ENCODE measurements at regions not wholly inside any gene's neighbourhood (a gene's known extent, or its start where the extent isn't known, plus 50 kb on each side); places are given as distances from the start of the nearest gene placed in this dataset.
"Not testable (repeated sequence)": the region's sequence is repeated elsewhere in the genome, so short reads cannot be mapped to it uniquely, and the experiment has no call there.

DNA sequence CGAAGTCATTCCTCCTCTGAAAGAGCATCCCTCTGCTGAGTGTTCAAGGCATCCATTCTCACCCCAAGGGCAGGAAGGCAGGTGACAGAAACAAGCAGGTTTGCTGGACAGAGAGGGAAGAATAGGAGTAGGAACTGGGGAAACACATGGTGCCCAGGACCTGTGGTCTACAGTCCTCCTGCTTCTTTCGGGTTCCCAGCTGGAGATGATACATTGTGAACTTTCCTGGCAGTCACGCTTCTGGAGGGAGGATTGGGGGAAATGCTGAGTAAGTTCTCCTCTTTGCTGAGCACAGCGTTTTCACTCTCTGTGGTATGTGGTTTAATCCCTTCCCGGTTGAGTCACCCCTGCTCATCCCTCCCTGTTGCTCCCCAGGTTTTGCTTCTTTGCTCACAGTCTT, 496.3 kb downstream of the TMEM121 start:
- DNase-seq (ENCODE audit: low read depth in 1 of 2, low spot score in 1 of 2), result not testable (repeated sequence)

DNA sequence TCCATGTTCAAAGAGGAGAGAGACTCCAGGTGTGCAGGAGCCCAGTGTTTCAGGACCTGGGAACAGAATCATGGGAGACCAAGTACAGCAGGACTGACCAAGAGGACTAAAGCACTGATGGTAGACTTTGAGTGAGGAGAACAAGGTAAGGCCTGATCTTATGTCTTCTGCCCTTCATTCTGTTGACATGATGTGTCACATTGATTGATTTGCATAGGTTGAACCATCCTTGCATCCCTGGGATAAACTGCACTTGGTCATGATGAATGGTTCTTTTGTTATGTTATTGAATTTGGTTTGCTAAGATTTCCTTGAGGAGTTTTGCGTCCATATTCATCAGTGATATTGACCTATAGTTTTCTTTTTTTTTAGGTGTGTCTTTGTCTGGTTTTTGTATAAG, 497.0 kb downstream of the TMEM121 start:
- DNase-seq (ENCODE audit: low read depth in 1 of 2, low spot score in 1 of 2), result no peak

DNA sequence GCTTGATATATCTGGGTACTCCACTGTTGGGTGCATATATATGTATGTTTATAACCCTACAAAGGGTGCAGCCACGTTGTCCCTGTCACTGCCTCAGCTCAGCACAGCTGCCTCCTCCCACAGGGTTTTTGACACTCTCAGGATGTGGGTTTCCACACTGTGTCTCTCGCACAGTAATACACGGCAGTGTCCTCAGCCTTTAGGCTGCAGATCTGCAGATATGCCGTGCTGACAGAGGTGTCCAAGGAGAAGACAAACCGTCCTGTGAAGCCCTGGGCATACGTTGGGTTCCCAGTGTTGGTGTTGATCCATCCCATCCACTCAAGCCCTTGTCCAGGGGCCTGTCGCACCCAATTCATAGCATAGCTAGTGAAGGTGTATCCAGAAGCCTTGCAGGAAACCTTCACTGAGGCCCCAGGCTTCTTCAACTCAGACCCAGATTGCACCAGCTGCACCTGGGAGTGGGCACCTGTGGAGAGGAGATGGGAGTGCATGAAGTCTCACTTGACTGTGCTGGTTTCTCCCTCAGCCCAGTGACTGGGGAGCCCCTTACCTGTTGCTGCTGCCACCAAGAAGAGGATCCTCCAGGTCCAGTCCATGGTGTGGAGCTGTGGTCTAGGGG, 498.7 kb downstream of the TMEM121 start:
- no peak for DNase-seq (ENCODE audit: low read depth in 1 of 2, low spot score in 1 of 2)

DNA sequence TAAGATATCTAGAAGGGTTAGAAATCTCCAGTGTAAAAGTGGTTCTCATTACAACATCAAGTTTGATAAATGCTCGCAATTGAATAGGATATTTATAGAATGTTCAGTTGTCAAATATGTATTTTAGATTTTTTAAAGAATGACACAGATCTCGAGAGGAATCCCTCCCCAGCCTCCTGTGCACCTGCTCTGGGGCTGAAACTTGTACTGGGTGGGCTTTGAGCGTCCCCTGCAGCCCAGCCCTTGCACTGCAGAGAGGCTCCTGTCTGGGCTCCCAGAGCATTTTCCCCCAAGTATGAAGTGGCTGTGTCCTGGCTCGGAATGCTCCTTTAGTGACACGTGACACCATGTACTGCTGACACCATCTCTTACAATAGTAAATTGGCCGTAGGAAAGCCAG, 499.6 kb downstream of the TMEM121 start:
- DNase-seq (ENCODE audit: low read depth in 1 of 2, low spot score in 1 of 2), result no peak

DNA sequence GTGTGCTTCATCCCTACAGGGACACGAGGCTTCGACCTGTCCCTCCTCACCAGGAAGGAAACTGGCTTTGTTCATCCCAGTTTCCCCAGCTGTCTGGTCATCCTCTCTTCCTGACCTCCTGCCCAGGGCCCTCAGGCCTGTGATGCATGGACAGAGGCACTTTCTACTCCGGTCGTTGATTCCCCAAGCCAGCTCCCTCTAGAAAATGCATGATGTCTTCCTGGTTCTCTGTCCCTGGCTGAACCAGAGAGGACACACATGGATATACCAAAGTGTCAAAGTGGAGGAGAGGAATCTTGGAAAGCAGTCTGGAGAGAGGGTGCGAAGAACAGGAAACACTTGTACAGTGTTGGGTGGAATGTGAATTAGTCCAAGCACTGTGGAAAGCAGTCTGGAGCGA, 501.4 kb downstream of the TMEM121 start:
- DNase-seq (ENCODE audit: low read depth in 1 of 2, low spot score in 1 of 2), result not testable (repeated sequence)

DNA sequence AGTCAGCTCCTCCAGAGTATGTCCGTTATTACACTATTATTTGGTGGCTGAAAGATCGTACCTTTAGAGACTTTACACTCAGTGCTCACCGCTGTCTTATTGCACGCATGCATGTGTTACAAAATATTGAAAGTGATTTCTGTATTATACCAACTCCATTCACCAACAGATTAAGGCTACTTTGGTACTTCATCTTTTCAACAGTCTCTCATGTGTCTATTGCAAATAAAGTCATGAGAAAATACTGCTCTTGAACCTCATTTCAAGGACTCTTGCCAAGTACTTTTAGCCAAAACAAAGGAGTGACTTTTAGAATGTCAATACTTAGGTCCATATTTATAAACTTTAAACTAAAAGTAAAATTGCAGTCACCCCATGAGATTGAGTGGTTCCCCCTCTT, 503.6 kb downstream of the TMEM121 start:
- DNase-seq (ENCODE audit: low read depth in 1 of 2, low spot score in 1 of 2), result no peak

DNA sequence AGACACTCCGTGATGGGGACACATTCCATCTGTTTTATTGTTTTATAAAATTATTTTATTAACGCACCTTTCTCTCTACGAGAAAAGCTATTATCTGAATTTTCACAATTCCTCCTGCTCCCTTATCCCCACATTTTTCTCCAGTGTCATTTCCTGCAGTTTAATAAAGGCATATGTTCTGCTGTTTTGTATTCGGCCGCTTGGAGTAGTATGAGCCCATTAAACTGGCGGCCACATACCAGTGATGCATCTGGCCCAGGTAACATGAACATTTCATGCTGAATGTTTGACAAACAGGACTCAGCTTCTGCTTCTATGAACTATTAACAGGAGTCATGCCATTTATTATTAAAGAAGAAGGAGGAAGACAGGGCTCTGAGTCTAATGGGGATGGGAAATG, 511.0 kb downstream of the TMEM121 start:
- DNase-seq (ENCODE audit: low read depth in 1 of 2, low spot score in 1 of 2), result no peak

DNA sequence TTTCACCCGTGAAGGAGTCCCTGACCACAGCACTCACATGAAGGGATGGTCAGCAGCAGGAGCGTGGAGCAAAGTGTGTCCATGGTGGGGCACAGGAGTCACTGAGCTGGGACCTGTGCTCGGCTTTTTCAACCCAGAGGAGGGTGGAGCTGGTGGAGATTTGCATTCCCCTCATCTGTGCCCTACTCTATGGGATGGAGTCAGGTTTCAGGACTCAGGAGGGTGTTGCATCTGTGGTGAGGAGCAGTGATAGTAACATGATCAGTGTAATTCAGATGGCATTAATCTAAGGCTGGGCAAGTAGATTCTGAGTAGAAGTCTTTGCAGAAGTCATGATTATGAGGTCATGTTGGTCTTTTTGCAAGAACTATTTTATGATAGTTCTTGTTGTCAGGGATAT, 511.9 kb downstream of the TMEM121 start:
- DNase-seq (ENCODE audit: low read depth in 1 of 2, low spot score in 1 of 2), result no peak

DNA sequence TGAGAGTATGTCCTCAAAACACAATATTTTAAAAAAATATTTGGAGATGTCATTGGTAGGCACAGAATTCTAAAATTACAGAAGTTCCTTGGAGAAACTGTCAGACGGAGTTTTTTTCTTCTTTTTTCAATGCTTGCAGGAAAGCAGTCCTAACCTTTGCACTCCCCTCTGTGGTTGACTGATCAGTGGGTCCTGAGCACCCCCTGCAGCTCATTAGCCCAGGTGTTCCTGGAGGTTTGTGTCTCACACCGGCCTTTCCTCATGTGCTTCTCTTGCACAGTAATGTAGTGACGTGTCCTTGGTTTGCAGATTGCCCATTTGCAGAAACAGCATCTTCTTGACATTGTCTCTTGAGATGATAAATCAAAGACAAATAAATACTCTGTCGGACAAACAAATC, 513.0 kb downstream of the TMEM121 start:
- peak; percentile 54 to 55 for DNase-seq (ENCODE audit: low read depth in 1 of 2, low spot score in 1 of 2)

DNA sequence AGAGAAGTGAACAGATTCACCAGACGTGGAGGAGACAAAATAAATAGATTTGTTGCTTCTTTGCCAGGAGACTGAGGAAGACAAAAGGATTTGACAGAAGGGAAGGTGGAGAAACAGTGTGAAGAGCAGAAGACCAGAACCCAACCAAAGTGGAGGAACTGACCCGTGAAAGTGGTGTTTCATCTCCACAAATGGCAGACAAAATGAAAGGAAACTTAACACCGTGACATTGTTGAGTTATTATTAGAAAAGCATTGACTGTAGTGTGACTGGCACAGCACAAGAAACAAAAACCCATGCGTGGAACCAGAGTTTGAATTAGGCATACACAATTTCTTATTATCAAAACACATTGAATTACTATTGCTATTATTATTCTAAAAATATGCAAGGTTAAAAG, 518.1 kb downstream of the TMEM121 start:
- no peak for DNase-seq (ENCODE audit: low read depth in 1 of 2, low spot score in 1 of 2)

DNA sequence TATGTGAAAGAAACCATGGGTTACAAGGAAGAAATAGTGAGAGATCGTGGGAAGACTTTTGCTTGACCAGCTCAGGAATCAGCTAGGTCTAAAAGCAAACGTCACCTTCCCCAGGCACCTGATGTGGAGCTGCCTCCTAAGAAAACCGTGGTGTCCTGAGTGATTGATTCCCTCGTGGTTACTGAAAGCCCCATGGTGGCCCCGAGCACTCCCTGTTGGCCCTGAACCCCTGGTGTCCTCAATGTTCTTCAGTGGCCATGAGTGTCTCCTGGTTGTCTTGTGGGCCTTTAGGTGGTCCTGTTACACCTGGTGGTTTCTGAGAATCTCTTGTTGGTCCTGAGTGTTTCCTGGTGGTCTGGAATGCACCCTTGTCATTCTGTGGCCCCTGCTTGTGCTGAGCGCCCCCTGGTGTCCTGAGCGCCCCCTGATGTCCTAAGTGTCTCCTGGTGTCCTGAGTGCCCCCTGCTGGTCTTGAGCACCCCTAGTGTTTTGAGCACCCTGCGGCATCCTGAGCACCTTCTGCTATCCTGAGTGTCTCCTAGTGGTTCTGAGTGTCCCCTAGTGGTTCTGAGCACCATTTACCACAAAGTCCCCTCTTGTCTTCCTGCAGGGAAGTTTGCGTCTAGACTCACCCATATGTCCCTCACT, 518.7 kb downstream of the TMEM121 start:
- DNase-seq (ENCODE audit: low read depth in 1 of 2, low spot score in 1 of 2), result peak; percentile 58 to 85

DNA sequence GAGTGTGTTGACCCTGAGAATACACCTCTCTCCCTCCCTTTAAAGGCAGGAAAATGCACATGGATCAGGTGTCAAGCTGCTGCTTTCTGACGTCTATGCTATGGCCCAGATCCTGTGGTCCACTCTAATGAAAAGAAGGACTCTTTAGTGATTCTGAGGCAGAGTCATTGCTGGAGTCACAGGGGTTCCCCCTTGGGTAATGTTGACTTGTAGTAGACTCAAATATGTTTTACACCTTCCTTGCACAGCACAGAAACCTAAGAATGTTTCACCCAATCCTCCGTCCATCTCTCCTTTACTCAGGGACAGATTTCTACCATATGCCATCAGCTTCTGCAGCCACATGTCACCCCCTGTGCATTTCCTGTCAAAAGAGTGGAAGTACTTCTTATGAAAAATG, 525.4 kb downstream of the TMEM121 start:
- no peak for DNase-seq (ENCODE audit: low read depth in 1 of 2, low spot score in 1 of 2)

DNA sequence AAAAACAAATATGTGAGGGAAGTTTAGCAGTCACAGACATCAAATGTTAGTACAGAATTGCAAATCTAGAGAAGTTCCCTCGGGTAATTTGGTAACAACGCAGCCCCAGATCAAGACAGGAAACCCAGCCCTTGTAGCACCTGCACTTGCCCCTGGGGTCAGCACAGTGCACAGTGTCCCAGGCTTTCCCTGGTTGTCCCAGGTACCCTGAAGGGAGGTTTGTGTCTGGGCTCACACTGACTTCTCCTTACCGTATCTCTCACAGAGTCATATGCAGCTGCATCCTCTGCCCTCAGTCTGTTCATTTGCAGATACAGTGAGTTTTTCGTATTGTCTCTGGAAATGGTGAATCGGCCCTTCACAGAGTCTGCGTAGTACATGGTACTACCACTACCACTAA, 528.9 kb downstream of the TMEM121 start:
- DNase-seq (ENCODE audit: low read depth in 1 of 2, low spot score in 1 of 2), result no peak

DNA sequence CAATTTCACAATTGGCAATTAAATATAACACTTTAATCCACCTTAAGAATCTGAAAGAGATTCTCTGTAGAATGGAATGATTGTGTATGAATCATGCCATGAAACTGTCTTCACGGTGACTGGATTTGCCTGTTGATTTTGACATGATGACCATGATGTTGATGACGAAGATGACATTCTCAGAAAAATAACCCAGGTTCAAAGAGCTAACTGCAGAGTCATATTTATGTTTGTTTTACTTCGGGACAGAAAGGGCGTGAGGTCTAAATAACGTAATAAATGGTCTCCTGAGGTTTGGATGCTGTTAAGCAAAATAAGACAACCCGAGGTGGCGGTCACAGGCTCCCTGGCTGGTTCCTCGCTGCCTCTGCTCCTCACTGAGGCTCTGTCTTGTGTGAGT, 532.0 kb downstream of the TMEM121 start:
- DNase-seq (ENCODE audit: low read depth in 1 of 2, low spot score in 1 of 2), result no peak

DNA sequence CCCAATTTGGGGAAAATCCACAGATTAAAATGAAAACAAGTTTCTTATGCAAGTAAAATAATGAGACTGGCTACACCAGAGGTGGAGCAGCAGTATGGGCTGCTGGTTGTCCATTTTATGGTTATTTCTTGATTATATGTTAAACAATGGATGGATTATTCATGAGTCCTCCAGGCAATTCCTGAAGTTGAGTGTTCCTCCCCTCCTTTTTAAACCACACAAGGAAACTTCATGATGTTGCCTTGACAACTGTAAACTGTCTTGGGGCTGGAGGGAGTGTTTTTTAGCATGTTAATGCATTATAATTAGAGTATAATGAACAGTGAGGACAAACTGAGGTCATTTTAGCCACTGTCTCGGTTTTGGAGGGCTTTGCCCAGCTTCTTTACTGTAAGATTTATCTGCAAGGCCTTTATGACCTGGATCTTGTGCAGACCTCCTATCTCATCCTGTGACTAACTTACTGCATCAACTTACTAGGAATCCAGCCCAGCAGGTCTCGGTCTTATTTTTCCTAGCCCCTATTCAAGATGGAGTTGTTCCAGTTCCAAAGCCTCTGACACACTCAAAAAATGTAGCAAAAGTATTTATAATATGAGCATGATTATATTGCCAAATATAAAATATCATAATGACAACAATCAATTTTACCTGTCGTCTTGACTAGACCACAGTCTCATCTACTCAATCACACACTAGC, 534.0 kb downstream of the TMEM121 start:
- no peak for DNase-seq (ENCODE audit: low read depth in 1 of 2, low spot score in 1 of 2)

DNA sequence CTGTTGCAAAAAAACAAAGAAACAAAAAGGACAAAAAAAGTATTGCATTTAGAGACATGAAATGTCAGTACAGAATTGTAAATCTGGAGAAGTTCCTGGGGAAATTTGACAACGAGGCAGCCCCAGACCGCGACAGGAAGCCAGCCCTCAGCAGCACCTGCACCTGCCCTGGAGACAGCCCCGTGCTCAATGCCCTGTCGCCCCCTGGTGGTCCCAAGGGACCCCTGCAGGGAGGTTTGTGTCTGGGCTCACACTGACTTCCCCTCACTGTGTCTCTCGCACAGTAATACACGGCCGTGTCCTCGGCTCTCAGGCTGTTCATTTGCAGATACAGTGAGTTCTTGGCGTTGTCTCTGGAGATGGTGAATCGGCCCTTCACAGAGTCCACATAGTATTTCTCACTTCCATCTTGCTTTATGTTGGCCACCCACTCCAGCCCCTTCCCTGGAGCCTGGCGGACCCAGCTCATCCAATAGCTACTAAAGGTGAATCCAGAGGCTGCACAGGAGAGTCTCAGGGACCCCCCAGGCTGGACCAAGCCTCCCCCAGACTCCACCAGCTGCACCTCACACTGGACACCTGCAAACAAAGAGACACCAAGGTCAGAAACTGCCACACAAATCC, 535.6 kb downstream of the TMEM121 start:
- peak; percentile 30 to 78 for DNase-seq (ENCODE audit: low read depth in 1 of 2, low spot score in 1 of 2)

DNA sequence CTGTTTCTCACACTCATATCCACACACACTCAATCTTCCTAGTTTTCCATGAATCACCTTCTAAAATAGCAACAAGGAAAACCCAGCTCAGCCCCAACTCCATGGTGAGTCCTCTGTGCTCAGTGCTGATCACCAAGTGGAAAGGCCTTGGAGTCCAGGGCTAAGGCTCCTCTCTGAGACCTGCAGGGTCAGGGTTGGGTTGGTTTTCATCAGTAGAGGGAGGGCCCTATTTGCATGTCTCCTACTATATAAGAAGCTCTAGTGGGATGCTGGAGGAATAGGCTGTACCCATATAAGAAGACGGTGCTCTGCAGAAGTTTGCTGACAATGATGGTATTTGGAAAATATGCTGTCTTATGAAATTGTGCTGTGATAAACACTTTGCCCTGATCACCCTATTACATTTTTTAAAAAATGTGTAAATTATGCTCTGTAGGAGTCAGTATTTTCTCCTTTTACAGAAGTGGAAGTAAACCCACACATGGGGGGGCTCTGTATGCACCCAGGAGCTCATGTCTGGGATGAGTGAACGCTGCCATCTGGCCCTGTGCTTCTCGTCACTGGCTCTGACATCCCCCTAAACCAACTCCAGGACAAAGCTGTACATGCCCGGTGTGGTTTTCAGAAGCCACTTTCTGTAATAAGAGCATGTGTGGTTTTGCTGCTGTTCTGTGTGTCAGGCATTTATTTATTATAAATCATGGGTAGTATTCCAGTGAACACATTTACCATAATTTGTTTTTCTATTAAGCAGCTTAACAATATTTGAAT, 536.3 kb downstream of the TMEM121 start:
- DNase-seq (ENCODE audit: low read depth in 1 of 2, low spot score in 1 of 2), result no peak

DNA sequence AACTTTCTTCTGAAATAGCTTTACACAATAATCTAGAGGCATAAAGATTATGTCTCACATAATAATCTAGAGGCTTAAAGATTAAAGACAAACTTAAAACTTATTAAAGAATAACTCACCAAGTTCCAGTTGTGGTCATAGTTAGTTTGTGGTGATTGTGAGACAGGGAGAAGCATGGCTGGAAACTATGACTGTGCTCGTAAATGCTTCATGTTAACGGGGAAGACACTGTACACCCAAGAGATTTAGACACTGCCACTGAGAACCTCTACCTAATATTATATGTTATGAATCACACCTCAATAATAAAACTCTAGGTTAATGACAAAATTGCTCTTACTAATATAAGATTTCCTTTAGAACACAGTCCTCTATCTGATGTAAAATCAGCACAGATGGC, 541.6 kb downstream of the TMEM121 start:
- no peak for DNase-seq (ENCODE audit: low read depth in 1 of 2, low spot score in 1 of 2)

DNA sequence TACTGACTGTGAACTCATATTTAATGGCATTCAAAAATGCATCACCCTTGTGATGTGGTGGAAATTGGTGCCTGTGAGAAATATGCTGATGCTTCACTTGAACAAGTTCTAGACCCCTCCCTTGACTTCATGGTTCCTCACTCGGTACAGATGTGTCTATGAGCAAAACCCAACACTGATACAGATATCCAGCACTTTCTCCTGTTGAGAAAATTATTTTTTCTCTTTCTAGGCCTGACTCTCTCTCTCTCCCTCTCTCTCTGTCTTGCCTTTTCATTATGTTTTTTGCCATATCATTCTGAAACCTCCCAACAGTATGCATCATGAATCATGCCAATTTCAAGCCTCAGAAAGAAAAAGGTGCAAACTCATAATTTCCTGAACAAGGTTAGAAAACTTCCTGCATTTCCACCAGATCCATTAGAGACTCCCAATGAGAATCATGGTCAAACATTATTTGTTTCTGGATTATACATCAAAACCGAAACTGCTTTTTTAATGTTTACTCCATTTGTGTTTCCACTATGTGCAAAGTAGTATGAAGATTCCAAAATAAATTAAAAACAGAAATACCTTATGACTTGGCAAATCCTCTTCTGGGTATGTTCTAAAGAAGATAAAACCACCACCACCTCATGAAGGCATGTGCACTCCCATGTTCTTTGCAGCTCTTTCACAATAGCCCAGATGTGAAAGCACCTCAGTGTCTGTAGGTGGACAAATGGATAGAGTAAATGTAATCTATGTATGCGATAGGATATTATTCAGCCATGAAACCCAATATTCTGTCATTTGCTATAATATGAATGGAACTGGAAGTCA, 543.6 kb downstream of the TMEM121 start:
- DNase-seq (ENCODE audit: low read depth in 1 of 2, low spot score in 1 of 2), result peak in 1 of 2 donors; percentile 9

DNA sequence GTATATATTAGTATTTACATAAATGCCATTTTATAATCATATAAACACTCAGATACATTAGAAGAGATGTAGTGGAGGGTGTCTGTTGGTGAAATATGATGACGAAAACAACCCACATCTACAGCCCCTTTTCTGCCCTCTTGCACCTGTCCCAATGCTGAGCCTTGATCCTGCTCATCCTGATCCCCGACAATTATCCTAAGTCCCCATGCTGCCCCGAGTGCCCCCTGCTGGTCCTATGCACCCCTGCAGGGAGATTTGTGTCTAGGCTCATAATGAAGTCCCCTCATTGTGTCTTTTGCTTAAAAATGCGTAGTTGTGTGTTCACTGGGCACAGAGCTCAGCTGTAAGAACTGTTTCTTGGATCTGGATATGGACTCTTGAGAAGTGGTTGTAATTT, 554.5 kb downstream of the TMEM121 start:
- no peak for DNase-seq (ENCODE audit: low read depth in 1 of 2, low spot score in 1 of 2)

DNA sequence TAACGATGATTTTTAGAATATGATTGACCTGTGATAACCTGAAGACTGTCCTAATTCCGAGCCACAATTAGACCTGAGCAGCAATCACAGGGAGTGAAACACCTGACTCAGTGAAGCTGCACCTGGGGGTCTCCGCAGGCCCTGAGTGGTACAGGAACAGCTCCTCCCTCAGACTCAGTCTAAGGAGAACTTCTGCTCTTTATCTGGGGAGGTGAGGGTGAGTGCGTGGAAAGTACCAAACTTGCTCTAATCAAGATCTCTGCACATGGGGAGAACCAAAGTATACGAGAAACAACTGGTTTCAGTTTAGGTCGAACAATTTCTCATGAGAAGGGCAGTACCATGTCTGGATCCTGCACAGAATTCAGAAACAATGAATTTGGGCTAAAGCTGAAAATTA, 555.3 kb downstream of the TMEM121 start:
- not testable (repeated sequence) for DNase-seq (ENCODE audit: low read depth in 1 of 2, low spot score in 1 of 2)
